Fibroblast of skin of scalp (primary cell): ENCODE measurements at regions not wholly inside any gene's neighbourhood (a gene's known extent, or its start where the extent isn't known, plus 50 kb on each side); places are given as distances from the start of the nearest gene placed in this dataset.

ENCODE experiments used
- DNase-seq: peaks from one replicate; pipeline ENCODE4 v3.0.0-alpha.2; 2013

- DNase-seq, result no peak
Observed at GRCh38 chr4:26106776-26107175, 192.8 kb downstream of the SMIM20 start.

DNA sequence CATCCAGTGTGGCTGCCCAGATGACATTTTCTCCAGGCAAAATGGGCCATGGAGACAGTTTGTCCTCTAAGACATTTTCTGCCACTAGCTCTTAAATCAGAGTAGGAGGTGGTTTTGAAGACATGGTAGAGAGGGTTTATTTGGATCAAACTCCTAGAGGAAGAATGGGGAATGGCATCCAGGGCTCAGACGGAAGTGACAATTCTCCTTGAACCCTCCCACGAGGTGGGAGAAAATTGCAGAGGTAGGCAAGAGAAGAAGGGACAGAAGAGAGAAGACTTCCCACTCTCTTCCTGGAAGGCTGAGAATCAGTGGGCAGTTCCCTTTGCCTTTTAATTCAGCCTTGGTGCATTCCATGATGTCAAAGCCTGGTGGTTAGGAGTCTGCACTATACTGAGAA, 194.0 kb downstream of the SMIM20 start:
- DNase-seq, result no peak

GRCh38 chr4:26110493-26110892, 196.5 kb downstream of the SMIM20 start:
- DNase-seq, result no peak

DNA sequence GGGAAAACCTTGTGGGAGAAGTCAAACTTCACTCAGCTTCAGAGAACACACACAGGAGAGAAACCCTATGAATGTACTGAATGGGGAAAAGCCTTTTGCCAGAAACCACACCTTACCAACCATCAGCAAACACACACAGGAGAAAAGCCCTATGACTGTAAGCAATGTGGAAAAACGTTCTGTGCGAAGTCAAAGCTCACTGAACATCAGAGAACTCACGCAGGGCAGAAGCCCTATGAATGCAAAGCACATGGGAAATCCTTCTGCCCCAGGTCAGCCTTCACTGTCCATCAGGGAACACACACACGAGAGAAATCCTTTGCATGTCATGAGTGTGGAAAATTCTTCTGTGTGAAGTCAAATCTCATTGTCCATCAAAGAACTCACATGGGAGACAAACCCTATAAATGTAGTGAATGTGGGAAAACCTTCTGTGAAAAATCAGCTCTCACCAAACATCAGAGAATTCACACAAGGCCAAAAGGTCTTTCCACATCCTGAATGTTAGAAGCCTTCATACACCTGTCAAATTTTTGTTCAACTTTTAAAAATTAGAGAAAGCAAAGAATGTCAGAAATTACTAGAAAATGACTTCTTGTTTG, 199.4 kb downstream of the SMIM20 start:
- DNase-seq, result no peak

- DNase-seq, result peak; percentile 7
Observed at GRCh38 chr4:26116057-26116456, 202.0 kb downstream of the SMIM20 start.

DNA sequence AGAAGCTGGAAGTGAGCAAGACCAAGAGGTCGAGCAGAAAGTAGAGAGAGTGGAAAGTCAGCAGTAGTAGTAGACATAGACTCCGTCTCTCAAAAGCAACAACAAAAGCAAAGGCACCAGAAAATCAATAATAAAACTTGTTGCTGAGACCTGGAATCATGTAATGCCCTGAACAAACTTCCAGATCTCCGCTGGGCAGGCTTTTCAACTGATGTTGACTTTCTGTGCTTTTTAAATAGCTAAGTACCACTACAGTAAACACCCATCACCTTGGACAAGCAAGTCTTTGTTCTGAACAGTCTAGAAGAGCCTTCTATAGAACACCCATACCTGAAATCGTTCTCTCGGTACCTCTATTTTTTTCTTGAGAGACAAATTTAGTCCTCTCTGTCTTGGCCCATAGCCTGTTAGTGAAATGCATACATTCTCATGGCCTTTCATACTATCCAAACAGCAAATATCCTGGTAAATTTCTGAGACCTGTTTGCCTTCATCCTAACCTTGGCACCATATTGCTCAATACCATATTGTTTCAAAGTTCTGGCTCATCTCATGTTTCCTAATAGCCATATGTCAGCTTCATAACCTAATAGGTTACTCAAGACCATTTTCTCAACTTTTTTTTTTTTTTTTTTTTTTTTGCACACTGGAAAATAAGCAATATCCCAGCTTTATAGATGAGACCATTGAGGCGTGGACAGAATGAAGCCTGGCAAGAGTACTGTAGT, 200.6 kb upstream of the RBPJ start:
- no peak for DNase-seq

GRCh38 chr4:26122690-26123089, 198.1 kb upstream of the RBPJ start:
- no peak for DNase-seq

- peak; percentile 11 for DNase-seq
Observed at GRCh38 chr4:26124753-26125321, 196.0 kb upstream of the RBPJ start.

DNA sequence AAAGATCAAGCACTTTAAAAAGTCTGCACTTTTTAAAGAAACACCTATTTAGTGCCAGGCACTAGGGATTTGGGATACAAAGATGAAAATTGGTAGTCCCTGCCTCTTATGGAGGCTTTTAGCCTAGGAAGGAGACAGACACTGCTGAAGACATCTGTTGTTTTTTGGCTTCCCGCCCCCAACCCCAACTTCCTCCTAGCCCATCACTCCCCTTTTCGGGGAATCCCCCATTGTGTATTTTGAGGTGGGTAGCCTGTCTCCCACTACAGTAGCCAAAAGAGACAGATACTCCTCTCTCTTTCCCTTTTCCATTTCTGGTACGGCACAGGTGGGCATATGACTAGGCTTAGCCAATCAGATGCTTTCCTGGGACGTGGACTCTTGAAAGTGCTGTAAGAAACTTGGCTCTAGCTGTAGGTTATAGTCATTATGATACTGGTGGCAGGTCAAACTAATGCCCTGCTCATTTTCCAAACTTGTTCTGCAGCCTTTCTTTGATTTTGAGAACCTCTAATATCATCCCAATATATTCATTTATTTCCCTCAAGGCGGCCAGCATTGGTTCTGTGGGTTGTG, 194.6 kb upstream of the RBPJ start:
- no peak for DNase-seq

DNA sequence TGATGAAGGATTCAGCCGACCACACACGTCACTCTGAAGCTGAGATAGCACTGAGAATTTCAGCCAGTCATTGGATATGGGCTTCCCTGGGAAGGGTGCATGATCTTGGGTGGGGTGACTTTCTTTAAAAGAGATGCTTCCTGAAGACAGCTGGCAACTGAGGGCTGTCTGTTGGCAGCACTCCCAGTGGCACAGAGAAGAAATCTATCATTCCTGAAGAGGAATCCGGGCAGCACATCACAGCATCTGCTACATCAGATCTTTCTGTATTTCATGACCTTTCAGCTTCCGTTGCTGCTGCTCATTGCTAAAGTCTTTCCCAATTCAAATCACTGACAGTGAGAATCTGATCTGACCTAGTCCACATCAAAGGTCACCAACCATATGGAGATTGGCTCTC, 193.8 kb upstream of the RBPJ start:
- DNase-seq, result no peak

- DNase-seq, result no peak
Observed at GRCh38 chr4:26127851-26128337, 192.9 kb upstream of the RBPJ start.

- DNase-seq, result no peak
Observed at GRCh38 chr4:26130173-26130572, 190.6 kb upstream of the RBPJ start.

GRCh38 chr4:26130841-26131432, 189.9 kb upstream of the RBPJ start:
- no peak for DNase-seq

DNA sequence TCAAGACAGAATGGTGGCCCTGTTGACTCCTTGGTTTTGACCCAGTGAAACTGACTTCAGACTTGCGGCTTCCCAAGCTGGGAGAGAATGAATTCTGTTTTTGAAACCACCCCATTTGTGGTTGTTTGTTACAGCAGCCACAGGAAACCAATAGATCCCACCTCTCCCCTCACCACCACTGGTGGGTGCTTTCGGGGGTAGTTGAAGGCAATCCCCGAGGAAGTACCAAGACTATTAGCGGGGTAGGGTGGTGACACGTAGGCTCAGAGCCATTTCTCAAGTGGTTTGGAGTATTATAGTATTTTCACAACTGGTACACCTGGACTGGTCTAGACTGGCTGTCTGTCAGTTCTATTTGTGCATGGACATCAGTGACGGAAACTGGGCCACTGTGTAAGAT, 189.1 kb upstream of the RBPJ start:
- DNase-seq, result no peak

DNA sequence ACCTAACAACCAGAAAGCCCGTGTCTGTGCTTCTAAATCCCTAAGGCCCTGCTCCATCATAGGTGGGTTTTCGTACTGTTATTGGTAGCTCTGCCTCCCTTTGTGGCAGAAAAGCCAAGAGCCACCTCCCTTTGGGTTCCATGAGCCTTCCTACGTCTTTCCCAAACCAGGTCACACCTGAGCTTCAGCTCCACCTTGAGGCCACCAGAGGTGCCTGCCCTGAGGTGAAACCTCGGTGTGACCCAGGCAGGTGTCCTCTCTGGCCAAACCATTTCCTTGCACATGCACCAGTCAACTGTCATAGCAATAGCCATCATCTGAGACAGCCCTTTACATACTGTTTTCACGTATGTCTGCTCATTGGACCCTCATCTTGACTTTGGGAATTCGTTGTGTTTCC, 188.0 kb upstream of the RBPJ start:
- no peak for DNase-seq

GRCh38 chr4:26133840-26134239, 187.0 kb upstream of the RBPJ start:
- DNase-seq, result no peak

DNA sequence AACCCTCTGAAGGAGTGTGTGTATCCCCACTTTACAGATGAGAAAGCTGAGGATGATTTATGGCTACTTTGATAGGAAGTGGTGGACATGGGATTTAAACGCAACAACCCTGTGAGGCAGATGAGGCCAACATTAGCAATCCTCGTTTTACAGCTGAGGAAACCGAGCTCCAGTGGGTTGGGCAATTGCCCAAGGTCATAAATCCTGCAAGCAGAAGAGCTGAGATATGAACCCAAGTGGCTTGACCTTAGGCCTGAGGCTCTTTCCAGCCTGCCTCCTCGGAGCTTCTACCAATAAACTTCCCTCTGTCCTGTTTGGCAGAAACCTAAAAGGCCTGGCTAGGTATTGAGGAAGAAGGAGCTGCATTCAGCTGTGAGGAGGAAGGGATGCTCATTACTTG, 185.5 kb upstream of the RBPJ start:
- no peak for DNase-seq

DNA sequence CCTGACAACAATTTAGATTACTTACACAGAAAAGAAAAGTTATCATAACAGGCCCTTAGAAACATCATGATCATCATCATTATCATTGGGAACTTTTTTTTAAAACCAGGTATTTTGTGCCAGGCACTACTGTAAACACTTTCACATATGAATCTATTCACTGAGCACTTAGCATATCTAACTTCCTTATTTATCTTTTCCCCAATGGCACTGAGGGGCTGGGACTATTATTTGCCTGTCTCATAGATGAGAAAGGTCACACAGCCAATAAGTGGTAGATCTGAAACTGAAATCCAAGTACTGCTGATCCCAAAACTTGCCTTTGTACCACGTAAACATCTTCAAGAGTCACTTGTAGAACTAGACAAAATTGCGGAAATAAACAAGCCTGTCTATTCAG, 184.2 kb upstream of the RBPJ start:
- no peak for DNase-seq

GRCh38 chr4:26137288-26137687, 183.5 kb upstream of the RBPJ start:
- DNase-seq, result no peak

DNA sequence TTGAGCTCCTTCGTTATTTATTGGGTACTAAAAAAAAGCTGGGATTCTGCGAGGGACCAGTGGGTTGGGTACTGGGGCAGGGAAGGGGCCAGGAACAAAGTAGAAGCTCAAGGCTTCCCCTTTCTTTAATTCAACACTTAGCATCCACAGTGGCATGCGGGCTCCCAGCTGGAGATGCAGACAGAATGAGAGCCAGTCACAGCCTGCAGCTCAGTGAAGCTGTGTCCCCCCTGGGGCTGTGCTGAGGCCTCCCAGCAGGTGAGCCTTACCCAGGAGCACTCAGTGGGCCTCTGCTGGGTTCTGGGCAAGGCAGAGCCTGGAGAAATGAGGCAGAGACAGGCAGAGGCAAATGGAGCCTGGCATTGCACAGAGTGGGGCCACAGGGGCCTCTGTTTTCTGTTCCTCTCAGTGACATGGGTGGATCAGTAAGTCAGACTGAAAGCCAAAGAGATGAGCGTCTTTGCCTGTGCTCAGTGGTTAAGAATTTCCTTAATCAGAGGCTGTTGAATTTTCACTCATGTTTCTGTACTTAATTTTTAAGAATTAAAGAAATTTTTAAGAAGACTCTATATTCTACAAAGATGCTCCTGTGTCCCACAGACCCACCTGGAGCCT, 181.4 kb upstream of the RBPJ start:
- peak; percentile 27 for DNase-seq

DNA sequence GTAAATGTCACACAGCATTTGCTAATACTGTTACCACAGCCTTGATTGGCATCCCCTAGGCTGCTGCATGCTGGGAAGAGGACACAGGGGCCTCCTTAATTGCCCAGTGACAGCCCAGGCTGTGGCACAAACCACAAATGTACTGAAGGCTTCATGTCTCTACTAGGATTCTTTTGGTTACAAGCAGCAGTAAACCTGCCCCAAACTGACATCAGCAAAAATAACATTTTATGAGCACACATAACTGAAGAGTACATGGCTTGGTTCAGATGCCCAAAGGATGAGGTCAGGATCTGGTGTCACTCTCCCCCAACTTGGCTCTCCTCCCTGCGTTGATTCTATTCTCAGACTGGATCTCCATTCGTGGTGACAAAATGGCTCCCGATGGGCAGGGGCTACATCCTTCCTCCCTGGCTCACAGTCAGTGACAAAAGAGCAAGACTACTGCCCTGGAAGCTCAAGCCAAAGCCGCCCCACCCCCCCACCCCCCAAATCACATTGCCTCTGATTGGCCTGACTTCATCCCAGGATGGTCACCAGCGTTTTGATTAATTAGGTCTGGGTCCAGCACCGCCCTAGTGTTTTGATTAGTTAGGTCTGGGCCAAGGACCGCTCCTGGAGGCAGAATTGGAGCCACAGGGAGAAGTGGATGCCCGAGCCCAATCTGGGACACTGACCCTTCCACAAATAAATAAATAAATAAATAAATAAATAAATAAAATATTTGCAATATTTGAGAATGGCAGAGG, 180.5 kb upstream of the RBPJ start:
- DNase-seq, result peak; percentile 92

DNA sequence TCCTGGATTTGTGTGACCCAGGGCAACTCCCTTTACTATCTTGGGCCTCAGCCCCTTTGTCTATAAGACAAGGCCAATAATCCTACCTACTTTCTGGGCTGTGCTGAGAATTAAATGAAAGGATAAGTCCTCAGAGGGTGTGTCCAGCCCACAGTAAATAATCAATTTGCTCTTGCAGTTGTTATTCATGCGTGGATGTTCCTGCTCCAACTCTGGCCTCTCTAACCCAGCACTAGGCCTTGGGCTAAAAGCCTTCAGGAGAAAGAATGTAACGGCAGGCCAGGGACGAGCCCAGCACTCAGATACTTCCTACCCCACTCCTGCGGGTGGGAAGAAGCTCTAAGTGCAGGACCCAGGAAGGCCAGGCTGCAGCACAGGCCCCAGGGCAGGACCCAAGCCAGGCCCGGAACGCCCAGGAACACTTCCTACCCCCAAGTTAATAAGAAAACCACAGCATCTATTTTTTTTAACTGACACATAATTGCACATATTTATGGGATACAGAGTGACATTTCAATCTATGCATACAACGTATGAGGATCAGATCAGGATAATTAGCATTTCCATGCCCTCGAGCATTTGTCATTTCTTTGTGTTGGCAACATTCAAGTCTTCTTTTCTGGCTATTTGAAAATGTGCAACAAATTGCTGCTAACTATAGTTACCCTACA, 179.6 kb upstream of the RBPJ start:
- DNase-seq, result no peak
